ENCODE measurements at regions not wholly inside any gene's neighbourhood (a gene's known extent, or its start where the extent isn't known, plus 50 kb on each side); places are given as distances from the start of the nearest gene placed in this dataset.

GRCh38 chr5:62964428-62964827 is 385.8 kb downstream of the LRRC70 start:
- H3K9ac ChIP-seq (ENCODE audit: control insufficient read depth, insufficient read depth, low read length): no peak overlapping the region
- H3K4me1 ChIP-seq (ENCODE audit: control insufficient read depth, insufficient read depth, low read length): no peaks in the 10 kb centered on the region
- H3K4me3 ChIP-seq: no peak overlapping the region
- no peaks in the 10 kb centered on the region for H3K79me2 ChIP-seq (ENCODE audit: control insufficient read depth, insufficient read depth, low read length)
- H3K27ac ChIP-seq (ENCODE audit: control insufficient read depth, insufficient read depth): no peak overlapping the region
- TF ChIP-seq ZZZ3 (IDR thresholded peaks at IDR 0.05; ENCODE audit: control insufficient read depth, insufficient read length, low read depth) (no peak), POLR2AphosphoS5 (IDR thresholded peaks at IDR 0.05; ENCODE audit: low read length) (no peak), ATF3 (IDR thresholded peaks at IDR 0.05; ENCODE audit: borderline replicate concordance, extremely low read depth, low read depth, low read length) (no peak), TCF12 (IDR thresholded peaks at IDR 0.05; ENCODE audit: low read depth, low read length) (no peak), E2F8 (IDR thresholded peaks at IDR 0.05; ENCODE audit: low read depth, partially characterized antibody) (no peak), CEBPB (IDR thresholded peaks at IDR 0.05; ENCODE audit: borderline replicate concordance in 1 of 2, low read depth in 2 of 2, low read length in 2 of 2) (no peak), MYB (IDR thresholded peaks at IDR 0.05; ENCODE audit: borderline replicate concordance, low read depth, low read length) (no peak), SMC3 (IDR thresholded peaks at IDR 0.05; ENCODE audit: borderline replicate concordance, low read length) (no peak), FOXK2 (IDR thresholded peaks at IDR 0.05) (no peak), E2F4 (IDR thresholded peaks at IDR 0.05; ENCODE audit: low read depth, low read length) (no peak), EP300 (IDR thresholded peaks at IDR 0.05; ENCODE audit: borderline replicate concordance in 1 of 2, control insufficient read depth in 1 of 2, low read depth in 2 of 2, low read length in 2 of 2) (no peak), RELA (IDR thresholded peaks at IDR 0.05; ENCODE audit: borderline replicate concordance, partially characterized antibody) (no peak), CHD2 (IDR thresholded peaks at IDR 0.05; ENCODE audit: borderline replicate concordance, low read depth, low read length) (no peak), ZBTB33 (IDR thresholded peaks at IDR 0.05) (no peak), BRCA1 (IDR thresholded peaks at IDR 0.05; ENCODE audit: low read depth, low read length) (no peak), REST (IDR thresholded peaks at IDR 0.05; ENCODE audit: low read depth, low read length) (no peak)
- ATAC-seq (no peak), DNase-seq (ENCODE audit: low read depth, low spot score) (no peak), FAIRE-seq (no peak)
- no TSS peak for BruUV-seq (replicated peaks)
- H3K9me3 ChIP-seq (replicated peaks; ENCODE audit: control insufficient read depth, insufficient read depth, low read length): no peaks in the 10 kb centered on the region
- POLR2A ChIA-PET: no interaction called here
- CTCF ChIA-PET: no interaction called here
- no peaks in the 10 kb centered on the region for H3K36me3 ChIP-seq (ENCODE audit: control insufficient read depth in 2 of 2, insufficient read depth in 2 of 2, low read length in 1 of 2)
- no peaks in the 10 kb centered on the region for H3K27me3 ChIP-seq (replicated peaks in 1 of 2; ENCODE audit: control insufficient read depth in 2 of 2, insufficient read depth in 2 of 2, low read length in 1 of 2)
- SMC1A ChIA-PET (ENCODE audit: uncharacterized antibody, unreplicated experiment): no interaction called here
- H4K20me1 ChIP-seq (ENCODE audit: control insufficient read depth, insufficient read depth): no peaks in the 10 kb centered on the region
- no peak overlapping the region for H3K4me2 ChIP-seq (ENCODE audit: control insufficient read depth, insufficient read depth)
- no peak overlapping the region for H2AFZ ChIP-seq (ENCODE audit: control insufficient read depth, low read depth, low read length)
- intact Hi-C loops (cut with micrococcal nuclease; ENCODE audit: unreplicated experiment) (no loop called here), in situ Hi-C loops (cut with MboI) (no loop called here)
- RAD21 ChIA-PET (ENCODE audit: unreplicated experiment): no interaction called here

All from GM12878 (cell line).